ENCODE measurements at regions not wholly inside any gene's neighbourhood (a gene's known extent, or its start where the extent isn't known, plus 50 kb on each side); places are given as distances from the start of the nearest gene placed in this dataset.
"Not testable (repeated sequence)": the region's sequence is repeated elsewhere in the genome, so short reads cannot be mapped to it uniquely, and the experiment has no call there.

DNA sequence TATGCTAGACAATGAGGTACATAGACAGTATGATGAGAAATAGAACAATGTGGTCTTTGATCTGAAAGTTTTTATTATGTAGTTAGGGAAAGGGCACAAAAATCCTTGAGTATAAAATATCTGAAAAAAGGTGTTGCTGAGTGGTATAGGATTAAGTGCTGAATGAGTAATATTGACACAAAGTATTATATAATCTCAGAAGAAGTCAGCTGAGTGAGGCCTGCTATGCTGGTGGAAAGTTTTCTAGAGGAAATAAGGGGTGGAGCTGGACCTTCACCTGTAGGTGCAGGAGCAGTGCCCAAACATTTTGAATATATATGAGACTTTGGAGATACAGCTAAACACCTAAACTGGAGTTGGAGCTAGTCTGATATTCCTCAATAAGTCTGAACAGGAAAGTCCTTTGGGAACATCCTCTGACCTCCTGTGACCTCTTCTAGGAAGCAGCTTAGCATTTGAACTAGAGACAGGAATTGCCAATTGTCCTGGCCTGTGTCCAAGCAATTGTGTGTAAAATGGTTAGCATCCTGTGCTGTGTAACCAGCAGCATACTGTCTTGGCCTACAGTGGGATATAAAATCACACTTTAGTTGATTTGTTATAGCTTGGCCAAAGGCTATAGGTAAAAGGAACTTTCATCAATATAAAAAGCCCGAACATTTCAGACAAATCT lies 285.3 kb downstream of the ANKRD50 start:
- DNase-seq (ENCODE audit: low read depth), result no peak

GRCh38 chr4:124428648-124429047 lies 283.9 kb downstream of the ANKRD50 start:
- no peak for DNase-seq (ENCODE audit: low read depth)

DNA sequence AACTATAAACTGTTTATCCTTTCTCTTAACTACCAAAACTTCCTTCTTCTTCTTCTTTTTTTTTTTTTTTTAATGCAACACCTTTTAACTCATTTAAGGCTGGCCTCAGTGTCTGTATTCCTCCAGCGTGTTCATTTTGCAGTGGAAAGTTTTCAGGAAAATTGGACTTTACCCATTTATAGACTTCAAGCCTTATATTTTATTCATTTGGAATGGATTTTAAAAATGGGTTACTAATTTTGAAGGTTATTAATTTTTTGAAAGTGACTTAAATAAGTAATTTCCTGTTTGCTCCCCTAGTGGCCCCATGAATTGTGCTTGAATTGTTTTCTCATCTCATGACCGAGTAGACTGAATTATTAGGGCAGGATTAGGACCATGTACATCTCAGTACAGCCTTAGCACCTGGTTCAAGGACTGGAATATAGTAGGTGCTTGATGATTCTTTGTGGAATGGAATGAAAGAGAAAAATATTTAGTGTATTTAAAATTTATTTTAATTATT lies 282.7 kb downstream of the ANKRD50 start:
- DNase-seq (ENCODE audit: low read depth), result no peak

DNA sequence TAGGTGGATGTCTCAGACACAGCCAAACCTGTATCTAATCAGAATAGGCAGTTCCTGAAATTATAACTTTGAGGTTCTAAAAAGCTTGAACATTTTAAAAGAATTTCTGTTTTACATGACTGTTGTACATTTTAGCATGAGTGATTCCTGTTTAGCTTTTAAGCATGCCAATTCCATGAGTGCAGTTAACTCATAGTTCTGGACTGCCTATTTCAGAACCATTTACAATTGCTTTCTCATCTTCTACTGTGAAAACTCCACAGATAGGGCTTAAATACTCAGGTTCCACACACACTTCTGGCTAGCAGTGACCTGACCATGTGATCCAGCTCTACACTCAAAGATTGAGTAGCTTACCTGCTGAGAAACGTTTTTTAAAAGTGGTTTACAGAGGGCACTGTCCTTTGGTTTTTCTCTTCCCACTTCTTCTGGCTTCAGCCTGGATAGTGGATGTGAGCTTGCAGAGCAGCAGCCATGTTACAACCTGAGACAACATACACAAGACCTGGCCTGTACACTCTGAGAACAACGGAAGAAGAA lies 280.8 kb downstream of the ANKRD50 start:
- DNase-seq (ENCODE audit: low read depth), result no peak

- DNase-seq (ENCODE audit: low read depth), result no peak
Measured at GRCh38 chr4:124432500-124432899, 280.0 kb downstream of the ANKRD50 start.

GRCh38 chr4:124433044-124433443 lies 279.5 kb downstream of the ANKRD50 start:
- DNase-seq (ENCODE audit: low read depth), result no peak

GRCh38 chr4:124433500-124433899 lies 279.0 kb downstream of the ANKRD50 start:
- DNase-seq (ENCODE audit: low read depth), result no peak

- DNase-seq (ENCODE audit: low read depth), result no peak
Measured at GRCh38 chr4:124435274-124435950, 277.1 kb downstream of the ANKRD50 start.

DNA sequence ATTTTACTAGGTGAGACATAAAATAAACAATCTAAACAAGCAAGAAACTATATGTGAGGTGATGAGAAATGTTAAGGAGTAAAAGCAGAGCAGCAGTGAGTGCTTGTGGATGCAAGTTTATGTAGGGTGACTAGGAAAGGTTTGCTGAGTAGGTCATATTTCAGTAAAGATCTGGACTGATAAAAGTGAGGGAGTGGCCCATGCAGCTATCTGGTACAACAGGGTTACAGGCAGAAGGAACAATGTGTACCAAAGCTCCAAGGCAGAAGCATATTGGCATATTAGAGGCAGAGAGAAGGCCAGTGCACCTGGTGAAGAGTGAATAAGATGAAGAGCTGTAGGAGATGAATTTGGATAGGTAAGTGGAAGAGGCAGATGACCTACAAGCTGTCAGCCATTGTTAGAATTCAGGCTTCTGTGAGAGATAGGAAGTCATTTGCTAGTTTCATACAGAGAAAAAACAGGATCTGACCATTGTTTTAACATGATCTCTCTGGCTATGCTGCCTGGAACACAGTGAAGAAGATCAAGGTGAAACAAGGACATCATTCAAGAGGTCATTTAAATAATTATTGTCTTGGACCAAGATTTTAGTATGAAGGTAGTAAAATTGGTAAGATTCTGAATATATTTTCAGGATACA lies 274.6 kb downstream of the ANKRD50 start:
- DNase-seq (ENCODE audit: low read depth), result no peak

GRCh38 chr4:124445071-124445470 lies 267.5 kb downstream of the ANKRD50 start:
- no peak for DNase-seq (ENCODE audit: low read depth)

DNA sequence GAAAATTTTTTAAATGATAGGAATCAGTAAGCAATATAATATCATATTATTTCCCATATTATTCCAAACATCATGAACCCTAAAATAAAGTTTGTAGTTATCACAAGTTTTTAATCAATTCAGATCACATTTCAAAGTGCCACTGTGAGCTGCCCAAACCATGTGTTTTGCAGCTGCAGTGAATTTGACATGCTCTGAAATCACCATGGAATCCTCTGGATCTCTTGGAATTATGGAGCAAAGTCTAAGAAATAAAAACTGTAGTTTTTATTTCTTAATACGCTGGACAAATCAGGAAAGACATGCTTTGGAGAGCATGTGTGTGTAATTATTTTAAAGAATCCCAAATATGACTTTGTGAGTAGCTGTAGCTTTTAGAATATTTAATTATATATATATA lies 262.7 kb downstream of the ANKRD50 start:
- DNase-seq (ENCODE audit: low read depth), result no peak

DNA sequence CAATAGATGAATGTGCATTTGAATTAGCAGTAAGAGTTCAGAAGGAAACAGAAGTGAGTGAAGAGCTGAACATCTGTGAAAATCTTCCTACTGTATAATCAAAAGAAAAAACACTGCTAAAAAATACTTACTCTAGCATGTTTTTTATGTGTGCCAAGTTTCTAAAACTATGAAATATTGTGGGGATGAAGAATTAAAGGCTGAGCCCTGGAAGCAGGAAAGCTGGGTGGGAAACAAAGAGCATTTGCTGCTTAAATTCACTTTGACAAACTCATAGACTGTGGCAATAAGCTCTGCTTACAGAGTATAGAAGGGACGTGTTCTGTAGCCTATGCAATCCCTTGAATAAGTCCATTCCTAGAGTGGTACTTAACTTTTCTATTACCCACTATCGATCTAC lies 261.7 kb downstream of the ANKRD50 start:
- no peak for DNase-seq (ENCODE audit: low read depth)

DNA sequence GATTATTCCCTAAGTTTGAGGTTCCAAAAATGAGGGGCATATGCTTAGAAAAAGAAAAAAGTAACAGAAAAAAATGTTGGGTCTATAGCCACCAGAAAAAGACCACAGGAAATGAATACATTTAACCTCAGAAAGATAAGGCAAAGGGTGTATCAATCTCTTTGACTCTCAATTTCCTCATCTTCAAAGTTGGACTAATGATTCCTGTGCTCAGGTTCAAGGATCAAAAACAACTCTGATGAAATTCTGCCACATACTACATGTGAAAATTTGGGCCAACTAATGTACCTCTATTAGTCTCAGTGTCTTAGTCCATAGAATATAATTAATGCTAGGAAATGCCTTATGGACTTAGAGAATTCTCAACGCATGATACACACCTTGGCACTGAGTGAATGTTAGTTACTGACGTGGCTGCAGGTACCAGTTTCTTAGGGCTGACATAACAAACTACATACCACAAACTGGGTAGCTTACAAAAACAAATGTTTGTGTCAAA lies 257.7 kb downstream of the ANKRD50 start:
- DNase-seq (ENCODE audit: low read depth), result no peak

GRCh38 chr4:124455671-124456070 lies 256.9 kb downstream of the ANKRD50 start:
- DNase-seq (ENCODE audit: low read depth), result no peak

GRCh38 chr4:124459196-124459940 lies 253.2 kb downstream of the ANKRD50 start:
- no peak for DNase-seq (ENCODE audit: low read depth)

GRCh38 chr4:124459941-124460310 lies 252.6 kb downstream of the ANKRD50 start:
- no peak for DNase-seq (ENCODE audit: low read depth)

DNA sequence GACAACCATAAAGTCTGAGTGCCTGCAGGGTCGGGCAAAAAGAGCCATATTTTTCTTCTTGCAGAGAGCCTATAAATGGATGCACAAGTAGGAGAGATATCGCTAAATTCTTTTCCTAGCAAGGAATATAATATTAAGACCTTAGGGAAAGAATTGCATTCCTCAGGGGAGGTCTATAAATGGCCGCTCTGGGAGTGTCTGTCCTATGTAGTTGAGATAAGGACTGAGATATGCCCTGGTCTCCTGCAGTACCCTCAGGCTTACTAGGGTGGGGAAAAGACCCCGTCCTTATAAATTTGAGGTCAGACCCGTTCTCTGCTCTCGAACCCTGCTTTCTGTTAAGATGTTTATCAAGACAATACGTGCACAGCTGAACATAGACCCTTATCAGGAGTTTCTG lies 250.9 kb downstream of the ANKRD50 start:
- not testable (repeated sequence) for DNase-seq (ENCODE audit: low read depth)

DNA sequence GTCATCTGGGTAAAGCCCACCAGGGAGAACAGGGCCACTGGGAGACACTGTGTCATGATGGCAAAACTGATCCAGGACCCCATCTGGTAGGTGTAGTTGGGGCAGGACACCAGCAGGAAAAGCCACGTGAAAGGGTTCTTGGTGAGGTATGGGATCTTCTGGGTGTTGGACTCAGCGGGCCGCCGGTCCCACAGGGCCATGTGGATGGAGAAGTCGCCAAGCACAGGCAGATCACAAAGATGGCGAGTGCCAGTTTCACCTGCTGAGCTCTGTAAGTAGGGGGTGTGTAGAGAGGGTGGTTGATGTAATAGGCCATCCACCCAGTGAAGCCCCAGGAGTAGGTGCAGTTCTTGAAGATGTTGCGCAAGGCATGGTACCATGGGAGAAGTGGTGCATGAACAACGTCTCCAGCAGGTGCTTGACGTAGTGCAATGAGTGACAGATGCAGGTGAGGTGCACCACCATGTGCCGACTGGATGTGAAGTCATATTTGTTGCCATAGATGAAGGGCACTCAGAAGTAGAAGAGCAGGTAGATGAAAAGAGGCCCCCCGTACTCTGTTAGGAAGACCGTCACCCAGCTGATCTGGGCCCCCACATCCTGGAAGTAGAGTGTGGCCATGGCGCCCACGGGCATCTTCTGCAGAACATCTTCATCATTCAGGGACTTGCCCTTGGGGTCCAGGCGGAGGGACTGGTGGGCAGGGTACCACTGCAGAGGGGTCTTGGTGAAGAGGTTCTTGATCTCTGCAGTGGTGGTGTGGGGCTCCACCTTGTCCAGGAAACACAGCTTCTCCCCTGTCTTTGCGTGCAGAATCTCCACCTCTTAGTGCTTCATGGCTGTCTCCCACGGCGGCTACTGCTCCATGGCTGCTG lies 249.3 kb downstream of the ANKRD50 start:
- no peak for DNase-seq (ENCODE audit: low read depth)

- no peak for DNase-seq (ENCODE audit: low read depth)
Measured at GRCh38 chr4:124464836-124465235, 247.7 kb downstream of the ANKRD50 start.

DNA sequence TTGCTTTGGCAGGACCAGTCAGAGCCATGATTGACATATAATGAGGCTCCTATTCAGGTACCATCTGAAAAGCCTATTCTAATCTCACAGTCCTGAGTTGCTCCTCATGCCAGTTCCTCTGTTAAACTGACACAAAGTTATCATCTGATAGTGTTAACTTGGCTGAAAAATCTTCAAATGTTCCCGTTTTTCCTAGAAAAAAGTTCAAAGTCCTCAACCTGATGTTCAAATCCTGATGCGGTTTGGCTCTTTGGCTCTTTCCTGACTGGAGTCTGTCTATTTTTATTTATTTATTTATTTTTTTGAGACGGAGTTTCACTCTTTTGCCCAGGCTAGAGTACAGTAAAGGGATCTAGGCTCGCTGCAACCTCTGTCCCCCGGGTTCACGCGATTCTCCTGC lies 244.2 kb downstream of the ANKRD50 start:
- DNase-seq (ENCODE audit: low read depth), result no peak

- DNase-seq (ENCODE audit: low read depth), result no peak
Measured at GRCh38 chr4:124469981-124470380, 242.6 kb downstream of the ANKRD50 start.
